Panc1 (cell line): ENCODE measurements at regions not wholly inside any gene's neighbourhood (a gene's known extent, or its start where the extent isn't known, plus 50 kb on each side); places are given as distances from the start of the nearest gene placed in this dataset.

Experiments used
- POLR2AphosphoS5 ChIP-seq: IDR thresholded peaks from 2 replicates; pipeline ENCODE4 v1.6.1; 2012; ENCODE audit warnings: mild to moderate bottlenecking, low read depth, low read length, moderate library complexity
- TCF7L2 ChIP-seq: IDR thresholded peaks from 2 replicates; pipeline ENCODE4 v1.6.1; 2011; ENCODE audit warnings: mild to moderate bottlenecking, low read depth, low read length, inconsistent platforms
- TF ChIP-seq, protein P1 (sequence below): fragments of 450-650 bp; IDR thresholded peaks from 2 replicates; pipeline ENCODE4 v1.5.1; 2017; ENCODE audit warnings: mild to moderate bottlenecking

DNA sequence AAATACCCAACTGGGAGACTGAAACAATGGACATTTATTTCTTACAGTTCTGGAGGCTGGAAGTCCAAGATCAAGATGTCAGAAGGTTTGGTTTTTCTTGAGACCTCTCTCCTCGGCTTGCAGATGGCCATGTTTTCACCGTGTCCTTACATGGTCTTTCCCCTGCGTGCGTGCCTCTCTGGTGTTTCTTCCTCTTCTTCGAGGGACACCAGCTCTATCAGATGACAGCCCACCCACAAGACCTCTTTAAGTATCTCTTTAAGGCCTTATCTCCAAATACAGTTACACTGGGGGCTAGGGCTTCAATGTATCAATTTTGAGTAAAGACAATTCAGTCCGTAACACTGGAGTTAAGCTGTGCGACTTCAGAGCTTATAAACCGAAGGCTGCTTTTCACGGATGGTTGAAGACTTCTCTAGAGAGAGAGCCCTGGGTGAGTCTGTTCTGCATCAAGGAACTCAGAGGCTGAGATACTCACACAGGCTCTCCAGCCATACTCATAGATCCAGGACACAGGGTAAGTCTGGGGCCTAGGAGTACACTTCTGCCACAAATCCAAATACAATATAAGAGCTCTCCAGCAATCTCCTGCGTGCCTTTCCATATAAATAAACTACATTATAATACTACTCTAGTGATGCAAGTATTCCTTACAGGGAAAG, 339.9 kb upstream of the PKDCC start:
- TF ChIP-seq TCF7L2 (no peak), POLR2AphosphoS5 (no peak)
- TF ChIP-seq, protein P1, sequence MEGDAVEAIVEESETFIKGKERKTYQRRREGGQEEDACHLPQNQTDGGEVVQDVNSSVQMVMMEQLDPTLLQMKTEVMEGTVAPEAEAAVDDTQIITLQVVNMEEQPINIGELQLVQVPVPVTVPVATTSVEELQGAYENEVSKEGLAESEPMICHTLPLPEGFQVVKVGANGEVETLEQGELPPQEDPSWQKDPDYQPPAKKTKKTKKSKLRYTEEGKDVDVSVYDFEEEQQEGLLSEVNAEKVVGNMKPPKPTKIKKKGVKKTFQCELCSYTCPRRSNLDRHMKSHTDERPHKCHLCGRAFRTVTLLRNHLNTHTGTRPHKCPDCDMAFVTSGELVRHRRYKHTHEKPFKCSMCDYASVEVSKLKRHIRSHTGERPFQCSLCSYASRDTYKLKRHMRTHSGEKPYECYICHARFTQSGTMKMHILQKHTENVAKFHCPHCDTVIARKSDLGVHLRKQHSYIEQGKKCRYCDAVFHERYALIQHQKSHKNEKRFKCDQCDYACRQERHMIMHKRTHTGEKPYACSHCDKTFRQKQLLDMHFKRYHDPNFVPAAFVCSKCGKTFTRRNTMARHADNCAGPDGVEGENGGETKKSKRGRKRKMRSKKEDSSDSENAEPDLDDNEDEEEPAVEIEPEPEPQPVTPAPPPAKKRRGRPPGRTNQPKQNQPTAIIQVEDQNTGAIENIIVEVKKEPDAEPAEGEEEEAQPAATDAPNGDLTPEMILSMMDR, result no peak
